ENCODE measurements at regions not wholly inside any gene's neighbourhood (a gene's known extent, or its start where the extent isn't known, plus 50 kb on each side); places are given as distances from the start of the nearest gene placed in this dataset.
"Not testable (repeated sequence)": the region's sequence is repeated elsewhere in the genome, so short reads cannot be mapped to it uniquely, and the experiment has no call there.

- H3K36me3 Mint-ChIP-seq (ENCODE audit: low read depth) = no peaks in the 10 kb centered on the region
- H3K4me3 Mint-ChIP-seq = no peak overlapping the region
- no peaks in the 10 kb centered on the region for H3K4me1 Mint-ChIP-seq
- no peaks in the 10 kb centered on the region for H3K9me3 Mint-ChIP-seq
- H3K27me3 Mint-ChIP-seq (ENCODE audit: low read depth) = no peaks in the 10 kb centered on the region
- no peak overlapping the region for H3K27ac Mint-ChIP-seq
- TF ChIP-seq CTCF (IDR thresholded peaks at IDR 0.05; ENCODE audit: unreplicated experiment in 3 of 3) = no peak
These were observed 395.3 kb downstream of the TBC1D32 start for GRCh38 chr6:120938876-120939472.

- no peak overlapping the region for H3K27ac Mint-ChIP-seq
- no peaks in the 10 kb centered on the region for H3K36me3 Mint-ChIP-seq (ENCODE audit: low read depth)
- H3K9me3 Mint-ChIP-seq = no peaks in the 10 kb centered on the region
- H3K27me3 Mint-ChIP-seq (ENCODE audit: low read depth) = no peaks in the 10 kb centered on the region
- H3K4me3 Mint-ChIP-seq = no peak overlapping the region
- no peak for TF ChIP-seq CTCF (IDR thresholded peaks at IDR 0.05; ENCODE audit: unreplicated experiment in 3 of 3)
- H3K4me1 Mint-ChIP-seq = no peaks in the 10 kb centered on the region
These were observed 396.0 kb downstream of the TBC1D32 start for GRCh38 chr6:120938164-120938875.

- no peak overlapping the region for H3K27ac Mint-ChIP-seq
- no peak overlapping the region for H3K4me3 Mint-ChIP-seq
- no peaks in the 10 kb centered on the region for H3K9me3 Mint-ChIP-seq
- no peaks in the 10 kb centered on the region for H3K27me3 Mint-ChIP-seq (ENCODE audit: low read depth)
- no peaks in the 10 kb centered on the region for H3K36me3 Mint-ChIP-seq (ENCODE audit: low read depth)
- TF ChIP-seq CTCF (IDR thresholded peaks at IDR 0.05; ENCODE audit: unreplicated experiment in 3 of 3) = no peak
- no peaks in the 10 kb centered on the region for H3K4me1 Mint-ChIP-seq
These were observed 398.4 kb downstream of the TBC1D32 start for GRCh38 chr6:120935908-120936307.

- Mint-ChIP-seq H3K4me3 (no peak overlapping the region), H3K4me1 (no peaks in the 10 kb centered on the region), H3K9me3 (no peaks in the 10 kb centered on the region), H3K27ac (no peak overlapping the region), H3K36me3 (ENCODE audit: low read depth) (no peaks in the 10 kb centered on the region), H3K27me3 (ENCODE audit: low read depth) (no peaks in the 10 kb centered on the region)
- TF ChIP-seq CTCF (IDR thresholded peaks at IDR 0.05; ENCODE audit: unreplicated experiment in 3 of 3) = no peak
These were observed 399.3 kb downstream of the TBC1D32 start for GRCh38 chr6:120935016-120935415.

- not testable (repeated sequence) for H3K4me1 Mint-ChIP-seq; H3K36me3 Mint-ChIP-seq (ENCODE audit: low read depth); H3K27me3 Mint-ChIP-seq (ENCODE audit: low read depth); H3K9me3 Mint-ChIP-seq; H3K4me3 Mint-ChIP-seq; H3K27ac Mint-ChIP-seq
These were observed 402.6 kb downstream of the TBC1D32 start for GRCh38 chr6:120931520-120932180.

- not testable (repeated sequence) for H3K4me1 Mint-ChIP-seq; H3K9me3 Mint-ChIP-seq; H3K27me3 Mint-ChIP-seq (ENCODE audit: low read depth); H3K27ac Mint-ChIP-seq; H3K4me3 Mint-ChIP-seq; H3K36me3 Mint-ChIP-seq (ENCODE audit: low read depth)
These were observed 403.8 kb downstream of the TBC1D32 start for GRCh38 chr6:120930500-120930899.

GRCh38 chr6:120924214-120924613 is 410.1 kb downstream of the TBC1D32 start:
- Mint-ChIP-seq H3K27me3 (ENCODE audit: low read depth) (no peaks in the 10 kb centered on the region), H3K36me3 (ENCODE audit: low read depth) (no peaks in the 10 kb centered on the region), H3K4me3 (no peak overlapping the region), H3K27ac (no peak overlapping the region), H3K4me1 (no peaks in the 10 kb centered on the region), H3K9me3 (peaks cover 3% of the 10 kb centered on the region)
- TF ChIP-seq CTCF (IDR thresholded peaks at IDR 0.05; ENCODE audit: unreplicated experiment in 3 of 3) = no peak
